ENCODE measurements at regions not wholly inside any gene's neighbourhood (a gene's known extent, or its start where the extent isn't known, plus 50 kb on each side); places are given as distances from the start of the nearest gene placed in this dataset.

GRCh38 chr1:55631509-55631908 is 416.3 kb upstream of the USP24 start:
- no peak for DNase-seq (ENCODE audit: low read depth)
- TF ChIP-seq CTCF (IDR thresholded peaks at IDR 0.05; ENCODE audit: low read depth, low read length, missing control alignments): no peak
- H3K4me3 ChIP-seq (ENCODE audit: low read depth, low read length): no peak overlapping the region

GRCh38 chr1:55626326-55626725 is 411.2 kb upstream of the USP24 start:
- DNase-seq (ENCODE audit: low read depth): no peak
- no peak for TF ChIP-seq CTCF (IDR thresholded peaks at IDR 0.05; ENCODE audit: low read depth, low read length, missing control alignments)
- no peak overlapping the region for H3K4me3 ChIP-seq (ENCODE audit: low read depth, low read length)

- no peak overlapping the region for H3K4me3 ChIP-seq (ENCODE audit: low read depth, low read length)
Observed at GRCh38 chr1:55624766-55625165, 409.6 kb upstream of the USP24 start.

GRCh38 chr1:55623311-55623710 is 408.1 kb upstream of the USP24 start:
- DNase-seq (ENCODE audit: low read depth): no peak
- H3K4me3 ChIP-seq (ENCODE audit: low read depth, low read length): no peak overlapping the region
- no peak for TF ChIP-seq CTCF (IDR thresholded peaks at IDR 0.05; ENCODE audit: low read depth, low read length, missing control alignments)

More at GRCh38 chr1:55624766-55625165, 409.6 kb upstream of the USP24 start:
- no peak for TF ChIP-seq CTCF (IDR thresholded peaks at IDR 0.05; ENCODE audit: low read depth, low read length, missing control alignments)
- no peak for DNase-seq (ENCODE audit: low read depth)

GRCh38 chr1:55622074-55622473 is 406.9 kb upstream of the USP24 start:
- no peak for TF ChIP-seq CTCF (IDR thresholded peaks at IDR 0.05; ENCODE audit: low read depth, low read length, missing control alignments)
- no peak for DNase-seq (ENCODE audit: low read depth)
- no peak overlapping the region for H3K4me3 ChIP-seq (ENCODE audit: low read depth, low read length)

GRCh38 chr1:55618199-55618598 is 403.0 kb upstream of the USP24 start:
- no peak for TF ChIP-seq CTCF (IDR thresholded peaks at IDR 0.05; ENCODE audit: low read depth, low read length, missing control alignments)

GRCh38 chr1:55617288-55617982 is 402.3 kb upstream of the USP24 start:
- no peak for TF ChIP-seq CTCF (IDR thresholded peaks at IDR 0.05; ENCODE audit: low read depth, low read length, missing control alignments)
- no peak overlapping the region for H3K4me3 ChIP-seq (ENCODE audit: low read depth, low read length)
- no peak for DNase-seq (ENCODE audit: low read depth)

More at GRCh38 chr1:55618199-55618598, 403.0 kb upstream of the USP24 start:
- no peak for DNase-seq (ENCODE audit: low read depth)
- H3K4me3 ChIP-seq (ENCODE audit: low read depth, low read length): no peak overlapping the region

Data from GM12864 (cell line).